HepG2 (cell line): ENCODE measurements at regions not wholly inside any gene's neighbourhood (a gene's known extent, or its start where the extent isn't known, plus 50 kb on each side); places are given as distances from the start of the nearest gene placed in this dataset.

ENCODE experiments used
- ATAC-seq: fragments of 200-7000 bp; cut with Tn5 transposase; 3 replicates; pipeline ENCODE4 v1.9.1; 2020; ENCODE audit warnings: mild to moderate bottlenecking, moderate library complexity
- BruUV-seq: library from RNA; stranded (reverse); fragments of 400-500 nt; replicated peaks from 2 replicates; lab custom pipeline; 2021; lab: Mats Ljungman, UMichigan
- CTCF ChIA-PET: fragments of 300-600 bp; formaldehyde crosslinking; extraction: SDS; loops from one replicate; lab custom pipeline; 2021; ENCODE audit warnings: low total read pairs, inconsistent platforms, low intra/inter-chr PET ratio; lab: Yijun Ruan, JAX
- POLR2A ChIA-PET: fragments of 350-600 bp; sonication (Branson Sonifier 250); formaldehyde crosslinking; loops from one replicate; lab custom pipeline; 2020; ENCODE audit warnings: antibody characterized with exemption, inconsistent platforms; lab: Yijun Ruan, JAX
- DNase-seq: peaks from one replicate; pipeline ENCODE4 v3.0.0-alpha.2; 2015; ENCODE audit warnings: low spot score
- FAIRE-seq: peaks from 3 replicates; lab custom pipeline; 2011; peaks lifted over from hg19 to GRCh38; lab: Jason Lieb, UNC
- H2AFZ ChIP-seq: one replicate; pipeline ENCODE4 v1.6.1; 2011; ENCODE audit warnings: low read length, inconsistent platforms
- H3K27ac ChIP-seq: fragments of 300-600 bp; 3 replicates; pipeline ENCODE4 v1.8.0; 2011; ENCODE audit warnings: mixed run types, mild to moderate bottlenecking, mixed read lengths, low read length, inconsistent platforms; ENCODE audit not compliant: insufficient read depth; ENCODE audit errors: extremely low read length
- H3K27me3 ChIP-seq, 2 experiments: fragments of 200-600 bp in 1 of 2; 2 replicates in 1 of 2; 3 replicates in 1 of 2; pipeline versions ENCODE4 v1.6.0 to v1.8.0; 2011; ENCODE audit warnings: low read length in 2 of 2, mild to moderate bottlenecking in 2 of 2, moderate library complexity in 2 of 2, inconsistent platforms in 1 of 2; ENCODE audit not compliant: insufficient read depth in 2 of 2, control insufficient read depth in 1 of 2
- H3K36me3 ChIP-seq, 2 experiments: fragments of 200-600 bp in 1 of 2; replicated peaks in 1 of 2; 2 replicates in 1 of 2; 3 replicates in 1 of 2; pipeline versions ENCODE4 v1.5.1 to v1.8.0; 2011; ENCODE audit warnings: low read length in 2 of 2, inconsistent platforms in 1 of 2; ENCODE audit not compliant: insufficient read depth in 2 of 2, control insufficient read depth in 1 of 2
- H3K4me1 ChIP-seq: 2 replicates; pipeline ENCODE4 v1.5.1; 2012; ENCODE audit warnings: low read length, inconsistent platforms; ENCODE audit not compliant: insufficient read depth
- H3K4me2 ChIP-seq: 2 replicates; pipeline ENCODE4 v1.6.0; 2011; ENCODE audit warnings: low read depth, low read length, inconsistent platforms
- H3K4me3 ChIP-seq, 3 experiments: fragments of 200-600 bp in 1 of 3; sonication (generic), shearing (Covaris generic) in 1 of 3; replicated peaks in 1 of 3; 2 replicates each; pipeline ENCODE4 v1.5.1; 2011 to 2016; ENCODE audit warnings: low read length in 3 of 3, inconsistent platforms in 2 of 3, low read depth in 2 of 3, mild to moderate bottlenecking in 2 of 3, control low read depth in 1 of 3, mixed read lengths in 1 of 3; ENCODE audit not compliant: insufficient read depth in 1 of 3
- H3K79me2 ChIP-seq: one replicate; pipeline ENCODE4 v1.6.1; 2011; ENCODE audit warnings: low read length, inconsistent platforms; ENCODE audit not compliant: insufficient read depth
- H3K9ac ChIP-seq: 2 replicates; pipeline ENCODE4 v1.6.0; 2011; ENCODE audit warnings: mild to moderate bottlenecking, low read depth, low read length, inconsistent platforms; ENCODE audit not compliant: insufficient read depth
- H3K9me3 ChIP-seq: 2 replicates; pipeline ENCODE4 v1.5.1; 2012; ENCODE audit warnings: mild to moderate bottlenecking, low read length
- H4K20me1 ChIP-seq: 2 replicates; pipeline ENCODE4 v1.6.0; 2011; ENCODE audit warnings: inconsistent platforms, mild to moderate bottlenecking, low read length, moderate library complexity; ENCODE audit not compliant: insufficient read depth
- EED ChIP-seq: sonication (generic); formaldehyde crosslinking; IDR thresholded peaks from 2 replicates; pipeline ENCODE4 v1.5.0; 2020; ENCODE audit warnings: mild to moderate bottlenecking, missing genetic modification reagents
- FOXK2 ChIP-seq: fragments of 450-650 bp; IDR thresholded peaks from 2 replicates; pipeline ENCODE4 v1.6.1; 2016
- HOXD1 ChIP-seq: sonication (generic); formaldehyde crosslinking; IDR thresholded peaks from 2 replicates; pipeline ENCODE4 v1.5.0; 2020; ENCODE audit warnings: missing genetic modification reagents
- JARID2 ChIP-seq: sonication (generic); formaldehyde crosslinking; IDR thresholded peaks from 2 replicates; pipeline ENCODE4 v1.8.1; 2023; ENCODE audit warnings: missing genetic modification reagents, inconsistent platforms; ENCODE audit not compliant: insufficient replicate concordance
- KMT2B ChIP-seq: IDR thresholded peaks from 2 replicates; pipeline ENCODE4 v1.6.1; 2016; ENCODE audit warnings: missing genetic modification reagents, missing compliant biosample characterization
- NFRKB ChIP-seq: fragments of 450-650 bp; IDR thresholded peaks from 2 replicates; pipeline ENCODE4 v1.6.1; 2017
- REL ChIP-seq: sonication (generic); formaldehyde crosslinking; conservative IDR thresholded peaks from 2 replicates; pipeline ENCODE4 v1.8.0; 2022; ENCODE audit warnings: mild to moderate bottlenecking, missing genetic modification reagents, moderate library complexity
- ZBTB8A ChIP-seq: sonication (generic); formaldehyde crosslinking; IDR thresholded peaks from 2 replicates; pipeline ENCODE4 v1.4.0; 2020; ENCODE audit warnings: mild to moderate bottlenecking, low read depth, missing genetic modification reagents, borderline replicate concordance
- ZEB1 ChIP-seq: IDR thresholded peaks from 2 replicates; pipeline ENCODE4 v1.6.1; 2012; ENCODE audit warnings: mild to moderate bottlenecking, low read depth, inconsistent platforms; ENCODE audit not compliant: insufficient replicate concordance
- ZNF282 ChIP-seq: fragments of 450-650 bp; IDR thresholded peaks from 2 replicates; pipeline ENCODE4 v1.6.1; 2018; ENCODE audit not compliant: partially characterized antibody
- ZNF792 ChIP-seq: IDR thresholded peaks from 2 replicates; pipeline ENCODE4 v1.6.1; 2016
- WGBS: methylation state at CpG from one replicate; pipeline ENCODE4 v1.1.6; 2017; ENCODE audit warnings: low lambda C conversion rate; 5-methylcytosine and 5-hydroxymethylcytosine counted together
- in situ Hi-C: cut with HindIII; loops from 2 replicates; pipeline ENCODE4 v1.10.0; 2017; ENCODE audit warnings: low pct_unique_long_range_greater_than_20kb; ENCODE audit not compliant: extremely low pct_ligation_motif_present
- intact Hi-C: fragments of 100-400 bp; cut with micrococcal nuclease; formaldehyde crosslinking; loops from one replicate; pipeline ENCODE4 v1.10.0; 2022; ENCODE audit not compliant: unreplicated experiment
- TF ChIP-seq, protein P1 (sequence below): sonication (generic); formaldehyde crosslinking; IDR thresholded peaks from 2 replicates; pipeline ENCODE4 v1.4.0; 2020; ENCODE audit warnings: missing genetic modification reagents
- TF ChIP-seq, protein P2 (sequence below): sonication (generic); formaldehyde crosslinking; conservative IDR thresholded peaks from 2 replicates; pipeline ENCODE4 v1.5.0; 2020; ENCODE audit warnings: missing genetic modification reagents
- TF ChIP-seq, protein P3 (sequence below): sonication (generic); formaldehyde crosslinking; IDR thresholded peaks from 2 replicates; pipeline ENCODE4 v1.5.0; 2020; ENCODE audit warnings: mild to moderate bottlenecking, missing genetic modification reagents
- TF ChIP-seq, protein P4 (sequence below), 2 experiments: fragments of 450-650 bp in 1 of 2; sonication (generic) in 1 of 2; formaldehyde crosslinking; IDR thresholded peaks; 2 replicates each; pipeline versions ENCODE4 v1.5.0 to v1.8.0; 2020 to 2022; ENCODE audit warnings: mild to moderate bottlenecking in 1 of 2, missing genetic modification reagents in 1 of 2

DNA sequence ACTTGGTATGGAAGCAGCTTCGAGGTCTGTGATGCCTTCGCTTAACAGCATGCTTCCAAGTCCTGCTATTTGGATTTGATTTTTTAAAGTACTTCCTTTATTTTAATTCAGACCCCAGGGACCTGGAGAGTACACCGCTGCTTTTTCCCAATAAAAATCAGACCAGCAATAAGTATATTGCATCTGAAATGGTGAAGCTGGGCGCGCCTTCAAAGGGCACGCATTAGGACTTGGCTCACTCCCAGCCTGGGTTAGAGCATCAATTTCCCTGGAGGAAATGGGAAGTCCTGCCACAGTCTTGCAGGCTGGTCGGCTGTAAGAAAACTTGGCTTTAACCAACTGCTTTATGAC lies 325.1 kb downstream of the RRAGC start:
- no peaks in the 10 kb centered on the region for H3K27me3 ChIP-seq
- ChIA-PET CTCF (no interaction called here), POLR2A (no interaction called here)
- intact Hi-C loops (no loop called here), in situ Hi-C loops (no loop called here)
- WGBS: 59% methylated on average over 7 of the region's 7 CpGs
- BruUV-seq: no TSS peak
- H3K36me3 ChIP-seq: no peaks in the 10 kb centered on the region
- no peak overlapping the region for H3K4me2 ChIP-seq
- no peak overlapping the region for H3K4me3 ChIP-seq
- H3K9ac ChIP-seq: no peak overlapping the region
- FAIRE-seq (no peak), DNase-seq (no peak), ATAC-seq (no peak)
- H4K20me1 ChIP-seq: no peaks in the 10 kb centered on the region
- no peaks in the 10 kb centered on the region for H3K9me3 ChIP-seq
- no peaks in the 10 kb centered on the region for H3K79me2 ChIP-seq
- no peak overlapping the region for H2AFZ ChIP-seq
- H3K27ac ChIP-seq: no peak overlapping the region
- TF ChIP-seq ZBTB8A: no peak
- TF ChIP-seq EED: no peak
- TF ChIP-seq, protein P1, sequence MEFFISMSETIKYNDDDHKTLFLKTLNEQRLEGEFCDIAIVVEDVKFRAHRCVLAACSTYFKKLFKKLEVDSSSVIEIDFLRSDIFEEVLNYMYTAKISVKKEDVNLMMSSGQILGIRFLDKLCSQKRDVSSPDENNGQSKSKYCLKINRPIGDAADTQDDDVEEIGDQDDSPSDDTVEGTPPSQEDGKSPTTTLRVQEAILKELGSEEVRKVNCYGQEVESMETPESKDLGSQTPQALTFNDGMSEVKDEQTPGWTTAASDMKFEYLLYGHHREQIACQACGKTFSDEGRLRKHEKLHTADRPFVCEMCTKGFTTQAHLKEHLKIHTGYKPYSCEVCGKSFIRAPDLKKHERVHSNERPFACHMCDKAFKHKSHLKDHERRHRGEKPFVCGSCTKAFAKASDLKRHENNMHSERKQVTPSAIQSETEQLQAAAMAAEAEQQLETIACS (CRISPR knock-in tag): no peak
- no peak for TF ChIP-seq REL
- no peak for TF ChIP-seq ZNF282
- TF ChIP-seq NFRKB: no peak
- no peak for TF ChIP-seq JARID2 (CRISPR knock-in tag)
- TF ChIP-seq, protein P2, sequence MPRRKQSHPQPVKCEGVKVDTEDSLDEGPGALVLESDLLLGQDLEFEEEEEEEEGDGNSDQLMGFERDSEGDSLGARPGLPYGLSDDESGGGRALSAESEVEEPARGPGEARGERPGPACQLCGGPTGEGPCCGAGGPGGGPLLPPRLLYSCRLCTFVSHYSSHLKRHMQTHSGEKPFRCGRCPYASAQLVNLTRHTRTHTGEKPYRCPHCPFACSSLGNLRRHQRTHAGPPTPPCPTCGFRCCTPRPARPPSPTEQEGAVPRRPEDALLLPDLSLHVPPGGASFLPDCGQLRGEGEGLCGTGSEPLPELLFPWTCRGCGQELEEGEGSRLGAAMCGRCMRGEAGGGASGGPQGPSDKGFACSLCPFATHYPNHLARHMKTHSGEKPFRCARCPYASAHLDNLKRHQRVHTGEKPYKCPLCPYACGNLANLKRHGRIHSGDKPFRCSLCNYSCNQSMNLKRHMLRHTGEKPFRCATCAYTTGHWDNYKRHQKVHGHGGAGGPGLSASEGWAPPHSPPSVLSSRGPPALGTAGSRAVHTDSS: no peak
- TF ChIP-seq, protein P3, sequence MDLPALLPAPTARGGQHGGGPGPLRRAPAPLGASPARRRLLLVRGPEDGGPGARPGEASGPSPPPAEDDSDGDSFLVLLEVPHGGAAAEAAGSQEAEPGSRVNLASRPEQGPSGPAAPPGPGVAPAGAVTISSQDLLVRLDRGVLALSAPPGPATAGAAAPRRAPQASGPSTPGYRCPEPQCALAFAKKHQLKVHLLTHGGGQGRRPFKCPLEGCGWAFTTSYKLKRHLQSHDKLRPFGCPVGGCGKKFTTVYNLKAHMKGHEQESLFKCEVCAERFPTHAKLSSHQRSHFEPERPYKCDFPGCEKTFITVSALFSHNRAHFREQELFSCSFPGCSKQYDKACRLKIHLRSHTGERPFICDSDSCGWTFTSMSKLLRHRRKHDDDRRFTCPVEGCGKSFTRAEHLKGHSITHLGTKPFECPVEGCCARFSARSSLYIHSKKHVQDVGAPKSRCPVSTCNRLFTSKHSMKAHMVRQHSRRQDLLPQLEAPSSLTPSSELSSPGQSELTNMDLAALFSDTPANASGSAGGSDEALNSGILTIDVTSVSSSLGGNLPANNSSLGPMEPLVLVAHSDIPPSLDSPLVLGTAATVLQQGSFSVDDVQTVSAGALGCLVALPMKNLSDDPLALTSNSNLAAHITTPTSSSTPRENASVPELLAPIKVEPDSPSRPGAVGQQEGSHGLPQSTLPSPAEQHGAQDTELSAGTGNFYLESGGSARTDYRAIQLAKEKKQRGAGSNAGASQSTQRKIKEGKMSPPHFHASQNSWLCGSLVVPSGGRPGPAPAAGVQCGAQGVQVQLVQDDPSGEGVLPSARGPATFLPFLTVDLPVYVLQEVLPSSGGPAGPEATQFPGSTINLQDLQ (CRISPR knock-in tag): no peak
- no peak for TF ChIP-seq HOXD1
- TF ChIP-seq, protein P4, sequence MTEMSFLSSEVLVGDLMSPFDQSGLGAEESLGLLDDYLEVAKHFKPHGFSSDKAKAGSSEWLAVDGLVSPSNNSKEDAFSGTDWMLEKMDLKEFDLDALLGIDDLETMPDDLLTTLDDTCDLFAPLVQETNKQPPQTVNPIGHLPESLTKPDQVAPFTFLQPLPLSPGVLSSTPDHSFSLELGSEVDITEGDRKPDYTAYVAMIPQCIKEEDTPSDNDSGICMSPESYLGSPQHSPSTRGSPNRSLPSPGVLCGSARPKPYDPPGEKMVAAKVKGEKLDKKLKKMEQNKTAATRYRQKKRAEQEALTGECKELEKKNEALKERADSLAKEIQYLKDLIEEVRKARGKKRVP (CRISPR knock-in tag; IDR thresholded peaks at IDR 0.05): no peak
- TF ChIP-seq ZNF792 (CRISPR knock-in tag): no peak
- no peak for TF ChIP-seq ZEB1
- no peak for TF ChIP-seq FOXK2
- TF ChIP-seq KMT2B (CRISPR knock-in tag): no peak
- no peaks in the 10 kb centered on the region for H3K4me1 ChIP-seq
